Renal pelvis (tissue), 1 donor: ENCODE measurements at regions not wholly inside any gene's neighbourhood (a gene's known extent, or its start where the extent isn't known, plus 50 kb on each side); places are given as distances from the start of the nearest gene placed in this dataset.

Experiments
- DNase-seq: peaks from one replicate; pipeline ENCODE4 v3.0.0-alpha.2; 2013

- DNase-seq = no peak
Measured at GRCh38 chr6:93524671-93525451, 105.5 kb upstream of the EPHA7 start.

- DNase-seq = no peak
Measured at GRCh38 chr6:93523365-93523764, 104.0 kb upstream of the EPHA7 start.

GRCh38 chr6:93516441-93516840 lies 97.1 kb upstream of the EPHA7 start:
- DNase-seq = no peak

DNA sequence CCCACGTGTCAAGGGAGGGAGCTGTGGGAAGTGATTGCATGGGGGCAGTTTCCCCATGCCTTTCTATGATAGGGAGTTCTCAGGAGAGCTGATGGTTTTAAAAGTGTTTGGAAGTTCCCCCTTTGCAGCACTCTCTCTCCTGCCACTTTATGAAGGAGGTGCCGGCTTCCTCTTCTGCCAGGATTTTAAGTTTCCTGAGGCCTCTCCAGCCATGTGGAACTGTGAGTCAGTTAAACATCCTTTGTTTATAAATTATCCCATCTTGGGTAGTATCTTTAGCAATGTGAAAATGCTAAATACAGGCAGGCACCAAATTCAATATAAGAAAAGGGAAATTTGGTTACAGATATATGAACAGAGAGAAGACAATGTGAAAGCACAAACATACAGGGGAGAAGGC lies 96.4 kb upstream of the EPHA7 start:
- no peak for DNase-seq

DNA sequence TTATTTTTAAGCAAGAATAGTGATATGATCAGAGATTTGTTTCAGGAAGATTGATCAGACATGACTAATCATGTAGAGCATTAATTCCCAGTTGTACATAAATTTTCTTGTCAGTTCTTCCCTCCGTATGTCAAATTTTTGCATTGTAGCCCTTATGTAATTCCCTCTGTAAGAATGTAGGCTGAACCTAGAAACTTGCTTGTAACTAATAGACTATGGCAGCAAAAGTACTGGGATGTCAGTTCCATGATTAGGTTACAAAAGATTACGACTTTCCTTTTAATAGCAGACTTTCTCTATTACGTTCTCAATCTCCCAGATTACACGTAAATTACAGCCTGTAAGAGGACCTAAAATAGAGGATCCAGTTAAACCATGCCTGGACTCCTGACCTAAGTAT lies 79.4 kb upstream of the EPHA7 start:
- no peak for DNase-seq

- no peak for DNase-seq
Measured at GRCh38 chr6:93496548-93496947, 77.2 kb upstream of the EPHA7 start.

DNA sequence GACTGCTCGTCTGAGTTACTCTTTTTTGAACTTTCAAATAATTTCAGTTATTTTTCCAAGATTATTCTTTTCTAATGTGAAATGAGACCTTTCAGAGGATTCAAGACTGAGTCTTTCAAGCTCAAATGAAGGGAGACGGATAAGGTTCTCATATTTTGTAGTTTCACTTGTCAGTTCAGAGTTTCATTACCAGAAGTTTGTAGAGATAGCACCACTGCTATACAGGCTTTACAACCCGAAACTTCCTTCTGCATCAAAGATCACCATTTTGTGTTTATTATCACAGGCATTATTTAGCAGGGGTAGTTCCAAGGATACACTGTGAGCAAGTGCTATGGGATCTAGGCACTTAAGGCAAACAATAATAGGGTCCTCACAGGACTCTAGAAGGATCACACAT lies 74.7 kb upstream of the EPHA7 start:
- DNase-seq = no peak

DNA sequence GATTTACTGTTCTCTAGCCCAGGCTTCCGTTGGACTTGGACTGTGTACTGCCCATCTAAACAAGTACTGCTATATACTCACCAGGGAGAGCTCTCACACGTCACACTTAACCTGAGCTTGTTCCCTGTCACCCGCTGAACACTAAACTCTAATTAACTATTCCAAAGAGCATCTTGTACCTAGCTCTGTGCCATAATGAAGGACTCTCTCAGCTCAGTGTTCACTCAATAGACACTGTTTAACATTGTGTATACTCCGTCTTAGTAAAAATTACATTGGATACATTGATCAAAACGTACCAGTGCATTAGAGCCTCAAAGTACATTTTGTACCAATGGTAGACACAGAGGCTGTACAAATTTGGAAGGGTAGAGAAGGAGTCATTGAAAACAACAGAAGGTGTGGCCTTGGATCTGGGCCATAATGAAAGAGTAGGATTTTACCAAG lies 55.4 kb upstream of the EPHA7 start:
- DNase-seq = no peak

DNA sequence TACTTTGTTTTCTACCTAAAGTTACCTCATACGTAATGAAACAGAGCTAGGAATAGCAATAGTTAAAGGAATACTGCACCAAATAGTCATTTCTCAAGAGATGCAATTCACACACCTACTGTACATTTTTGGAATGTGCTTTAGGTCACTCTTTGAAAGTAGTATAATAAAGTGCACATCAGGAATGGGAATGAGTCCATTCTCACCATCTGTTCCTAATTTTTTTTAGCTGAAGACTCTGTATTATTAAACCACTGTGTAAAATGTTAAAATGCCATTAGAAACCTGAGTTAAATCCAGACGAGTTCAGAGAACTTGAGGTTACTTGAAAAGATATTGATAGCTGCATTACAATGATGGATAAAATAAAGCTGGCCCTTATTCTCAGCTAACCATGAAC lies 51.9 kb upstream of the EPHA7 start:
- no peak for DNase-seq
